Urinary bladder (tissue), 3 donors: ENCODE measurements at regions not wholly inside any gene's neighbourhood (a gene's known extent, or its start where the extent isn't known, plus 50 kb on each side); places are given as distances from the start of the nearest gene placed in this dataset.

ENCODE experiments used
- DNase-seq: peaks from one replicate; pipeline ENCODE4 v3.0.0-alpha.2; 2015; ENCODE audit errors: extremely low spot score
- H3K27ac ChIP-seq: one replicate; pipeline ENCODE4 v1.5.1; 2013; ENCODE audit warnings: low read depth, mild to moderate bottlenecking, moderate library complexity
- H3K36me3 ChIP-seq: one replicate; pipeline ENCODE4 v1.6.1; 2013; ENCODE audit warnings: mild to moderate bottlenecking, moderate library complexity; ENCODE audit not compliant: insufficient read depth
- H3K4me1 ChIP-seq: one replicate; pipeline ENCODE4 v1.6.1; 2013; ENCODE audit warnings: mild to moderate bottlenecking, moderate library complexity; ENCODE audit not compliant: insufficient read depth
- H3K4me3 ChIP-seq: one replicate; pipeline ENCODE4 v1.5.1; 2013; ENCODE audit warnings: low read depth, low read length
- WGBS: extraction: QIAGEN DNeasy Blood & Tissue Kit; methylation state at CpG from one replicate; pipeline ENCODE4 v1.1.7; 2013; 5-methylcytosine and 5-hydroxymethylcytosine counted together
- donor health status: healthy with polysubstance abuse.
- donor health status: healthy.

- 47% methylated on average over 3 of the region's 3 CpGs for WGBS
- no peak overlapping the region for H3K27ac ChIP-seq
- H3K4me3 ChIP-seq = no peak overlapping the region
- no peaks in the 10 kb centered on the region for H3K36me3 ChIP-seq
- no peak for DNase-seq
- no peaks in the 10 kb centered on the region for H3K4me1 ChIP-seq
Observed at GRCh38 chr1:195005338-195005737, 1602.9 kb downstream of the KCNT2 start.

- H3K36me3 ChIP-seq = no peaks in the 10 kb centered on the region
- no peak overlapping the region for H3K27ac ChIP-seq
- 90% methylated on average over 2 of the region's 2 CpGs for WGBS
- DNase-seq = no peak
- H3K4me3 ChIP-seq = no peak overlapping the region
- H3K4me1 ChIP-seq = no peaks in the 10 kb centered on the region
Observed at GRCh38 chr1:194990483-194990882, 1617.8 kb downstream of the KCNT2 start.

GRCh38 chr1:194975913-194976312, 1632.3 kb downstream of the KCNT2 start:
- 88% methylated on average over 1 of the region's 1 CpG for WGBS
- H3K27ac ChIP-seq = no peak overlapping the region
- no peaks in the 10 kb centered on the region for H3K4me1 ChIP-seq
- H3K4me3 ChIP-seq = no peak overlapping the region
- no peaks in the 10 kb centered on the region for H3K36me3 ChIP-seq
- DNase-seq = no peak

GRCh38 chr1:194968916-194969315, 1639.3 kb downstream of the KCNT2 start:
- H3K4me3 ChIP-seq = no peak overlapping the region
- H3K27ac ChIP-seq = no peak overlapping the region
- no peak for DNase-seq
- 92% methylated on average over 1 of the region's 1 CpG for WGBS
- no peaks in the 10 kb centered on the region for H3K36me3 ChIP-seq
- H3K4me1 ChIP-seq = no peaks in the 10 kb centered on the region

GRCh38 chr1:194959795-194960194, 1648.4 kb downstream of the KCNT2 start:
- no peaks in the 10 kb centered on the region for H3K36me3 ChIP-seq
- no peak overlapping the region for H3K4me3 ChIP-seq
- no peak overlapping the region for H3K27ac ChIP-seq
- H3K4me1 ChIP-seq = no peaks in the 10 kb centered on the region
- DNase-seq = no peak
- WGBS = 52% methylated on average over 1 of the region's 1 CpG

- DNase-seq = no peak
- no peak overlapping the region for H3K4me3 ChIP-seq
- H3K36me3 ChIP-seq = no peaks in the 10 kb centered on the region
- no peaks in the 10 kb centered on the region for H3K4me1 ChIP-seq
- WGBS = 63% methylated on average over 6 of the region's 6 CpGs
- no peak overlapping the region for H3K27ac ChIP-seq
Observed at GRCh38 chr1:194952171-194952570, 1656.1 kb downstream of the KCNT2 start.

- WGBS = 90% methylated on average over 1 of the region's 1 CpG
Observed at GRCh38 chr1:194950584-194950983, 1657.7 kb downstream of the KCNT2 start.

GRCh38 chr1:194940336-194941030, 1667.8 kb downstream of the KCNT2 start:
- WGBS = 76% methylated on average over 2 of the region's 2 CpGs
- no peak overlapping the region for H3K4me3 ChIP-seq

More at GRCh38 chr1:194950584-194950983, 1657.7 kb downstream of the KCNT2 start:
- Histone ChIP-seq H3K4me1 (no peaks in the 10 kb centered on the region), H3K36me3 (no peaks in the 10 kb centered on the region), H3K27ac (no peak overlapping the region), H3K4me3 (no peak overlapping the region)
- DNase-seq = no peak

GRCh38 chr1:194935864-194936263, 1672.4 kb downstream of the KCNT2 start:
- Histone ChIP-seq H3K27ac (no peak overlapping the region), H3K4me3 (no peak overlapping the region), H3K36me3 (no peaks in the 10 kb centered on the region), H3K4me1 (no peaks in the 10 kb centered on the region)
- no peak for DNase-seq
- WGBS = 89% methylated on average over 3 of the region's 3 CpGs

More at GRCh38 chr1:194940336-194941030, 1667.8 kb downstream of the KCNT2 start:
- DNase-seq = no peak
- no peaks in the 10 kb centered on the region for H3K4me1 ChIP-seq
- no peak overlapping the region for H3K27ac ChIP-seq
- no peaks in the 10 kb centered on the region for H3K36me3 ChIP-seq

GRCh38 chr1:194931166-194931565, 1677.1 kb downstream of the KCNT2 start:
- Histone ChIP-seq H3K36me3 (no peaks in the 10 kb centered on the region), H3K27ac (no peak overlapping the region), H3K4me3 (no peak overlapping the region), H3K4me1 (no peaks in the 10 kb centered on the region)
- 73% methylated on average over 1 of the region's 1 CpG for WGBS
- DNase-seq = no peak

- no peak for DNase-seq
- no peaks in the 10 kb centered on the region for H3K36me3 ChIP-seq
Observed at GRCh38 chr1:194930132-194930531, 1678.1 kb downstream of the KCNT2 start.

GRCh38 chr1:194929357-194929756, 1678.9 kb downstream of the KCNT2 start:
- H3K4me1 ChIP-seq = no peaks in the 10 kb centered on the region
- H3K4me3 ChIP-seq = no peak overlapping the region
- H3K27ac ChIP-seq = no peak overlapping the region
- no peaks in the 10 kb centered on the region for H3K36me3 ChIP-seq
- DNase-seq = no peak

More at GRCh38 chr1:194930132-194930531, 1678.1 kb downstream of the KCNT2 start:
- Histone ChIP-seq H3K4me3 (no peak overlapping the region), H3K27ac (no peak overlapping the region), H3K4me1 (no peaks in the 10 kb centered on the region)
- 69% methylated on average over 2 of the region's 2 CpGs for WGBS

- H3K27ac ChIP-seq = no peak overlapping the region
- H3K4me1 ChIP-seq = no peaks in the 10 kb centered on the region
- H3K4me3 ChIP-seq = no peak overlapping the region
- DNase-seq = no peak
- no peaks in the 10 kb centered on the region for H3K36me3 ChIP-seq
- WGBS = 91% methylated on average over 5 of the region's 5 CpGs
Observed at GRCh38 chr1:194919146-194919545, 1689.1 kb downstream of the KCNT2 start.

GRCh38 chr1:194917769-194918168, 1690.5 kb downstream of the KCNT2 start:
- H3K27ac ChIP-seq = no peak overlapping the region
- no peaks in the 10 kb centered on the region for H3K4me1 ChIP-seq
- 86% methylated on average over 4 of the region's 4 CpGs for WGBS
- no peak overlapping the region for H3K4me3 ChIP-seq
- H3K36me3 ChIP-seq = no peaks in the 10 kb centered on the region
- DNase-seq = no peak

- Histone ChIP-seq H3K27ac (no peak overlapping the region), H3K4me1 (no peaks in the 10 kb centered on the region), H3K36me3 (no peaks in the 10 kb centered on the region), H3K4me3 (no peak overlapping the region)
- no peak for DNase-seq
- WGBS = 63% methylated on average over 1 of the region's 1 CpG
Observed at GRCh38 chr1:194908643-194909042, 1699.6 kb downstream of the KCNT2 start.
